Osteoblast (primary cell): ENCODE measurements at regions not wholly inside any gene's neighbourhood (a gene's known extent, or its start where the extent isn't known, plus 50 kb on each side); places are given as distances from the start of the nearest gene placed in this dataset.

ENCODE experiments used
- DNase-seq: peaks from one replicate; pipeline ENCODE4 v3.0.0; 2011; ENCODE audit warnings: low spot score, mixed read lengths; ENCODE audit not compliant: insufficient read length; ENCODE audit errors: missing footprints
- H2AFZ ChIP-seq: 2 replicates; pipeline ENCODE4 v1.6.0; 2011; ENCODE audit warnings: mild to moderate bottlenecking, low read length
- H3K27ac ChIP-seq: 2 replicates; pipeline ENCODE4 v1.5.1; 2011; ENCODE audit warnings: mild to moderate bottlenecking, low read depth, low read length, moderate library complexity
- H3K27me3 ChIP-seq: 2 replicates; pipeline ENCODE4 v1.6.0; 2012; ENCODE audit warnings: mild to moderate bottlenecking, control low read depth, inconsistent platforms, low read length, moderate library complexity; ENCODE audit not compliant: insufficient read depth
- H3K36me3 ChIP-seq: 2 replicates; pipeline ENCODE4 v1.5.1; 2011; ENCODE audit warnings: mild to moderate bottlenecking, low read length, control low read depth, moderate library complexity; ENCODE audit not compliant: insufficient read depth
- H3K4me1 ChIP-seq: 2 replicates; pipeline ENCODE4 v1.5.1; 2011; ENCODE audit warnings: mild to moderate bottlenecking, low read length, control low read depth, moderate library complexity; ENCODE audit not compliant: insufficient read depth
- H3K4me2 ChIP-seq: 2 replicates; pipeline ENCODE4 v1.6.0; 2011; ENCODE audit warnings: mild to moderate bottlenecking, low read length; ENCODE audit not compliant: insufficient read depth
- H3K4me3 ChIP-seq: fragments of 200-600 bp; sonication (generic); 3 replicates; pipeline ENCODE4 v1.5.1; 2012; ENCODE audit warnings: mild to moderate bottlenecking, low read length, inconsistent platforms; ENCODE audit not compliant: insufficient read depth
- H3K79me2 ChIP-seq: 2 replicates; pipeline ENCODE4 v1.6.0; 2012; ENCODE audit warnings: mild to moderate bottlenecking, low read length, control low read depth, inconsistent platforms; ENCODE audit not compliant: insufficient read depth
- H3K9me3 ChIP-seq: 2 replicates; pipeline ENCODE4 v1.5.1; 2011; ENCODE audit warnings: low read depth, low read length, control low read depth
- H4K20me1 ChIP-seq: 2 replicates; pipeline ENCODE4 v1.6.0; 2012; ENCODE audit warnings: mild to moderate bottlenecking, low read length, control low read depth; ENCODE audit not compliant: insufficient read depth
- CTCF ChIP-seq: IDR thresholded peaks from 2 replicates; pipeline ENCODE4 v1.5.1; 2011; ENCODE audit warnings: mild to moderate bottlenecking, low read depth, low read length, moderate library complexity; ENCODE audit errors: extremely low read depth

- Histone ChIP-seq H3K27ac (no peak overlapping the region), H3K9me3 (no peaks in the 10 kb centered on the region), H3K36me3 (no peaks in the 10 kb centered on the region), H4K20me1 (no peaks in the 10 kb centered on the region), H3K4me3 (no peak overlapping the region), H3K4me2 (no peak overlapping the region), H3K4me1 (no peaks in the 10 kb centered on the region), H3K27me3 (peaks cover 18% of the 10 kb centered on the region), H3K79me2 (no peaks in the 10 kb centered on the region), H2AFZ (no peak overlapping the region)
- DNase-seq = no peak
- no peak for TF ChIP-seq CTCF
Measured at GRCh38 chr1:29785554-29785953, 549.2 kb downstream of the PTPRU start.

GRCh38 chr1:29785137-29785527, 548.8 kb downstream of the PTPRU start:
- H3K27ac ChIP-seq = no peak overlapping the region
- H3K79me2 ChIP-seq = no peaks in the 10 kb centered on the region
- no peak for TF ChIP-seq CTCF
- H4K20me1 ChIP-seq = no peaks in the 10 kb centered on the region
- DNase-seq = no peak
- no peaks in the 10 kb centered on the region for H3K9me3 ChIP-seq
- no peaks in the 10 kb centered on the region for H3K36me3 ChIP-seq
- H2AFZ ChIP-seq = no peak overlapping the region
- H3K4me3 ChIP-seq = no peak overlapping the region
- no peaks in the 10 kb centered on the region for H3K4me1 ChIP-seq
- no peak overlapping the region for H3K4me2 ChIP-seq
- H3K27me3 ChIP-seq = peaks cover 19% of the 10 kb centered on the region

- no peaks in the 10 kb centered on the region for H3K36me3 ChIP-seq
- no peak overlapping the region for H3K4me2 ChIP-seq
- no peak overlapping the region for H3K4me3 ChIP-seq
- peaks cover 19% of the 10 kb centered on the region for H3K27me3 ChIP-seq
- H3K9me3 ChIP-seq = no peaks in the 10 kb centered on the region
- no peaks in the 10 kb centered on the region for H4K20me1 ChIP-seq
- H3K27ac ChIP-seq = no peak overlapping the region
- H3K79me2 ChIP-seq = no peaks in the 10 kb centered on the region
- TF ChIP-seq CTCF = no peak
- H3K4me1 ChIP-seq = no peaks in the 10 kb centered on the region
- DNase-seq = no peak
- no peak overlapping the region for H2AFZ ChIP-seq
Measured at GRCh38 chr1:29784276-29785136, 548.2 kb downstream of the PTPRU start.

GRCh38 chr1:29783508-29784275, 547.4 kb downstream of the PTPRU start:
- DNase-seq = no peak
- Histone ChIP-seq H3K79me2 (no peaks in the 10 kb centered on the region), H3K4me2 (no peak overlapping the region), H3K4me3 (no peak overlapping the region), H4K20me1 (no peaks in the 10 kb centered on the region), H3K9me3 (no peaks in the 10 kb centered on the region), H2AFZ (no peak overlapping the region), H3K27me3 (peaks cover 19% of the 10 kb centered on the region), H3K27ac (no peak overlapping the region), H3K4me1 (no peaks in the 10 kb centered on the region), H3K36me3 (no peaks in the 10 kb centered on the region)
- no peak for TF ChIP-seq CTCF
